Caco-2 (cell line): ENCODE measurements at regions not wholly inside any gene's neighbourhood (a gene's known extent, or its start where the extent isn't known, plus 50 kb on each side); places are given as distances from the start of the nearest gene placed in this dataset.

Experiments used
- BruUV-seq: library from RNA; stranded (reverse); fragments of 400-500 nt; replicated peaks from 2 replicates; lab custom pipeline; 2021; lab: Mats Ljungman, UMichigan
- CTCF ChIA-PET: fragments of 300-600 bp; sonication (Branson Sonifier 250); formaldehyde crosslinking; loops from one replicate; lab custom pipeline; 2022; ENCODE audit warnings: antibody characterized with exemption; lab: Charles Lee
- POLR2A ChIA-PET: fragments of 300-600 bp; sonication (Branson Sonifier 250); formaldehyde crosslinking; loops from one replicate; lab custom pipeline; 2022; ENCODE audit warnings: antibody characterized with exemption; lab: Charles Lee
- DNase-seq, 2 experiments: peaks; one replicate each; pipeline versions ENCODE4 v3.0.0 to v3.0.0-alpha.2; 2020 to 2022
- H3K27me3 ChIP-seq: replicated peaks from 2 replicates; pipeline ENCODE4 v1.6.0; 2011; ENCODE audit warnings: low read length; ENCODE audit not compliant: control insufficient read depth, insufficient read depth
- H3K36me3 ChIP-seq: 2 replicates; pipeline ENCODE4 v1.5.1; 2011; ENCODE audit warnings: low read length; ENCODE audit not compliant: control insufficient read depth, insufficient read depth
- H3K4me1 ChIP-seq: fragments of 250-450 bp; sonication (Bioruptor Pico); 2 replicates; pipeline ENCODE4 v1.5.1; 2020; ENCODE audit warnings: mild to moderate bottlenecking
- H3K4me3 ChIP-seq: 2 replicates; pipeline ENCODE4 v1.5.1; 2011; ENCODE audit warnings: low read depth, mild to moderate bottlenecking, control low read depth, low read length
- H3K9me3 ChIP-seq: fragments of 250-450 bp; sonication (Bioruptor Pico); 2 replicates; pipeline ENCODE4 v1.5.1; 2020; ENCODE audit warnings: mild to moderate bottlenecking, moderate library complexity
- H3K27ac Mint-ChIP-seq: one replicate; pipeline ENCODE4 v1.8.0; 2022; ENCODE audit warnings: mixed read lengths; ENCODE audit not compliant: unreplicated experiment
- H3K27me3 Mint-ChIP-seq: one replicate; pipeline ENCODE4 v1.8.0; 2022; ENCODE audit warnings: mixed read lengths; ENCODE audit not compliant: insufficient read depth, unreplicated experiment
- H3K36me3 Mint-ChIP-seq: one replicate; pipeline ENCODE4 v1.8.0; 2022; ENCODE audit warnings: mild to moderate bottlenecking, mixed read lengths; ENCODE audit not compliant: insufficient read depth, unreplicated experiment
- H3K4me1 Mint-ChIP-seq: one replicate; pipeline ENCODE4 v1.8.0; 2022; ENCODE audit warnings: low read depth, mixed read lengths; ENCODE audit not compliant: unreplicated experiment
- H3K4me3 Mint-ChIP-seq: one replicate; pipeline ENCODE4 v1.8.0; 2022; ENCODE audit warnings: mild to moderate bottlenecking, moderate library complexity, mixed read lengths; ENCODE audit not compliant: unreplicated experiment
- H3K9me3 Mint-ChIP-seq: one replicate; pipeline ENCODE4 v1.8.0; 2022; ENCODE audit warnings: mixed read lengths; ENCODE audit not compliant: unreplicated experiment
- intact Hi-C: fragments of 100-400 bp; cut with micrococcal nuclease; formaldehyde crosslinking; loops from one replicate; pipeline ENCODE4 v1.10.0; 2022; ENCODE audit not compliant: unreplicated experiment
- TF ChIP-seq, protein P1 (sequence below), 2 experiments: fragments of 200-600 bp in 1 of 2; IDR thresholded peaks; 1 replicate in 1 of 2; 2 replicates in 1 of 2; pipeline versions ENCODE4 v1.5.1 to v1.8.0; 2011 to 2022; ENCODE audit warnings: antibody characterized with exemption in 1 of 2, control low read depth in 1 of 2, inconsistent platforms in 1 of 2, low read depth in 1 of 2, low read length in 1 of 2, mild to moderate bottlenecking in 1 of 2, moderate library complexity in 1 of 2; ENCODE audit not compliant: insufficient read depth in 1 of 2, severe bottlenecking in 1 of 2, unreplicated experiment in 1 of 2

DNA sequence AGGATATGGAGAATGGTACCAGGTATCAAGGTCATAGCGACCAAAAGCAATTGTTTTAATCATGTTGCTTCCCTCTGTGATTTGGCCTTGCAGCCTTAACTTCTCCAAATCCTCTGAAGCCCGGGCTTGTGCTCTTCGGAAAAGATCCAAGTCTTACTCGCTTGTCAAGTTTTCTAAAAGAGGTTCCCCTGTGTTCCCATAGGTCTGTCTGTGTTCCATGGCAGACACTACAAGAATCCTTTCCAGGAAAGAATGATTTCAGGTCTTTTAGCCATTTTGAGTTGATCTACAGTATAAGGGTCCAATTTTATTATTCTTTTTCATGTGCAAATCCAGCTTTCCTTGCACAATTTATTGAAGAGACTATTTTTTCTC lies 710.6 kb upstream of the DIAPH2 start:
- ChIA-PET CTCF (no interaction called here), POLR2A (no interaction called here)
- intact Hi-C loops, result no loop called here
- Histone ChIP-seq H3K27me3 (no peaks in the 10 kb centered on the region), H3K36me3 (no peaks in the 10 kb centered on the region), H3K4me3 (no peak overlapping the region), H3K9me3 (no peaks in the 10 kb centered on the region), H3K4me1 (no peaks in the 10 kb centered on the region)
- Mint-ChIP-seq H3K27me3 (no peaks in the 10 kb centered on the region), H3K9me3 (no peaks in the 10 kb centered on the region), H3K36me3 (no peaks in the 10 kb centered on the region), H3K4me1 (no peaks in the 10 kb centered on the region), H3K27ac (no peak overlapping the region), H3K4me3 (no peak overlapping the region)
- TF ChIP-seq, protein P1, sequence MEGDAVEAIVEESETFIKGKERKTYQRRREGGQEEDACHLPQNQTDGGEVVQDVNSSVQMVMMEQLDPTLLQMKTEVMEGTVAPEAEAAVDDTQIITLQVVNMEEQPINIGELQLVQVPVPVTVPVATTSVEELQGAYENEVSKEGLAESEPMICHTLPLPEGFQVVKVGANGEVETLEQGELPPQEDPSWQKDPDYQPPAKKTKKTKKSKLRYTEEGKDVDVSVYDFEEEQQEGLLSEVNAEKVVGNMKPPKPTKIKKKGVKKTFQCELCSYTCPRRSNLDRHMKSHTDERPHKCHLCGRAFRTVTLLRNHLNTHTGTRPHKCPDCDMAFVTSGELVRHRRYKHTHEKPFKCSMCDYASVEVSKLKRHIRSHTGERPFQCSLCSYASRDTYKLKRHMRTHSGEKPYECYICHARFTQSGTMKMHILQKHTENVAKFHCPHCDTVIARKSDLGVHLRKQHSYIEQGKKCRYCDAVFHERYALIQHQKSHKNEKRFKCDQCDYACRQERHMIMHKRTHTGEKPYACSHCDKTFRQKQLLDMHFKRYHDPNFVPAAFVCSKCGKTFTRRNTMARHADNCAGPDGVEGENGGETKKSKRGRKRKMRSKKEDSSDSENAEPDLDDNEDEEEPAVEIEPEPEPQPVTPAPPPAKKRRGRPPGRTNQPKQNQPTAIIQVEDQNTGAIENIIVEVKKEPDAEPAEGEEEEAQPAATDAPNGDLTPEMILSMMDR (IDR thresholded peaks at IDR 0.05; ENCODE audit: insufficient read depth in 1 of 2, low read depth in 1 of 2, low read length in 1 of 2, severe bottlenecking in 1 of 2, unreplicated experiment in 1 of 2), result no peak
- DNase-seq, result no peak
- no TSS peak for BruUV-seq

DNA sequence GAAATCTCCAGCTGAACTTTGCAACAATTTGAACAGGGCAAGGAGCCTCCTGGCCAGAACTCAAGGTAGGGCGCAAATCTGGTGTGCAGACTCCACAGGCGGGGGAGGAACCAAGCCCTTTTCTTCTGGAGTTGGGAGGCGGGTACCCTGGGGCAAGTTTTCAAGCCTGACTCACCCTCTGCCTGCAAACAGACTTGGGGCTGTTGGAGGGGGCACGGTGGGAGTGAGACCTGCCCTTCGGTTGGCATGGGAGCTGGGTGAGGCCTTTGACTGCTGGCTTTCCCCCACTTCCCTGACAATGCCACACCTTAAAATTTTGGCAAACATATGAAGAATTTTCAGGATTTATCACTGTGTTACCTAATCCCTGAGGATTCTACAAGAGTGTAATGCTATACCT lies 709.8 kb upstream of the DIAPH2 start:
- Histone ChIP-seq H3K4me3 (no peak overlapping the region), H3K27me3 (no peaks in the 10 kb centered on the region), H3K36me3 (no peaks in the 10 kb centered on the region), H3K9me3 (no peaks in the 10 kb centered on the region), H3K4me1 (no peaks in the 10 kb centered on the region)
- H3K4me3 Mint-ChIP-seq, result no peak overlapping the region
- POLR2A ChIA-PET, result no interaction called here
- no peaks in the 10 kb centered on the region for H3K27me3 Mint-ChIP-seq
- no peaks in the 10 kb centered on the region for H3K36me3 Mint-ChIP-seq
- TF ChIP-seq, protein P1 (IDR thresholded peaks at IDR 0.05; ENCODE audit: insufficient read depth in 1 of 2, low read depth in 1 of 2, low read length in 1 of 2, severe bottlenecking in 1 of 2, unreplicated experiment in 1 of 2), result no peak
- CTCF ChIA-PET, result no interaction called here
- BruUV-seq, result no TSS peak
- intact Hi-C loops, result no loop called here
- H3K4me1 Mint-ChIP-seq, result no peaks in the 10 kb centered on the region
- H3K27ac Mint-ChIP-seq, result no peak overlapping the region
- H3K9me3 Mint-ChIP-seq, result no peaks in the 10 kb centered on the region
- no peak for DNase-seq

DNA sequence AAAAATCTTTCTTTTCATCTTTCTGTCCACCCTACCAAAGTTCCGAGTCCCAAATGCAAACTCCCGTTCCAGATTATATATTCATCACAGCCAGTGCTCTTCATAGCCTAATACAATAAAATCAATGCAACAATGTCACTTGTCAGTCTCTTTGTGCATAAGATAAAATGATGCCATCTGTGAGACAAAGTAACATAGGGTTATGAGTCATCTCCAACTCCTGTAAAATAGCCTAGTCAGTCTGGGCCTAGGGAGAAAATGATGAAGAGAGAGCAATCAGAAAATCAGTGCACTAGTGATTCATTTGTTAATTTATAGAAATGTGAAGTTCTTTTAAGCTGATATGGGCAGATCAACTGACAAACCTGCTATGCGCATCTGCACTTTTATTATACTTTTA lies 689.1 kb upstream of the DIAPH2 start:
- no peak for DNase-seq
- no peaks in the 10 kb centered on the region for H3K4me1 ChIP-seq
- Mint-ChIP-seq H3K9me3 (no peaks in the 10 kb centered on the region), H3K27me3 (no peaks in the 10 kb centered on the region), H3K27ac (no peak overlapping the region), H3K4me3 (no peak overlapping the region), H3K36me3 (no peaks in the 10 kb centered on the region), H3K4me1 (no peaks in the 10 kb centered on the region)
- H3K9me3 ChIP-seq, result no peaks in the 10 kb centered on the region
- ChIA-PET CTCF (no interaction called here), POLR2A (no interaction called here)
- no peaks in the 10 kb centered on the region for H3K36me3 ChIP-seq
- no TSS peak for BruUV-seq
- TF ChIP-seq, protein P1 (IDR thresholded peaks at IDR 0.05; ENCODE audit: insufficient read depth in 1 of 2, low read depth in 1 of 2, low read length in 1 of 2, severe bottlenecking in 1 of 2, unreplicated experiment in 1 of 2), result no peak
- intact Hi-C loops, result no loop called here
- no peaks in the 10 kb centered on the region for H3K27me3 ChIP-seq
- no peak overlapping the region for H3K4me3 ChIP-seq
